Type B pancreatic cell (in vitro differentiated cells): ENCODE measurements at regions not wholly inside any gene's neighbourhood (a gene's known extent, or its start where the extent isn't known, plus 50 kb on each side); places are given as distances from the start of the nearest gene placed in this dataset.

ENCODE experiments used
- DNase-seq: peaks from one replicate; pipeline ENCODE4 v3.0.0; 2021; ENCODE audit warnings: mixed read lengths; ENCODE audit not compliant: unreplicated experiment; ENCODE audit errors: extremely low spot score
- H3K27ac Mint-ChIP-seq: 2 replicates; pipeline ENCODE4 v1.8.0; 2021; ENCODE audit warnings: mild to moderate bottlenecking, mixed read lengths
- H3K27me3 Mint-ChIP-seq: 2 replicates; pipeline ENCODE4 v1.8.0; 2021; ENCODE audit warnings: mixed read lengths
- H3K36me3 Mint-ChIP-seq: 2 replicates; pipeline ENCODE4 v1.8.0; 2021; ENCODE audit warnings: mixed read lengths
- H3K4me1 Mint-ChIP-seq: one replicate; pipeline ENCODE4 v1.8.0; 2021; ENCODE audit warnings: mixed read lengths; ENCODE audit not compliant: unreplicated experiment
- H3K4me3 Mint-ChIP-seq: 2 replicates; pipeline ENCODE4 v1.8.0; 2021; ENCODE audit warnings: mild to moderate bottlenecking, mixed read lengths
- H3K9me3 Mint-ChIP-seq: 2 replicates; pipeline ENCODE4 v1.8.0; 2021; ENCODE audit warnings: mixed read lengths
- TF ChIP-seq, protein P1 (sequence below): fragments of 200-600 bp; sonication (generic); conservative IDR thresholded peaks from 2 replicates; pipeline ENCODE4 v1.5.0; 2021; ENCODE audit warnings: antibody characterized with exemption, mild to moderate bottlenecking

GRCh38 chr2:64781711-64782390, 128.1 kb upstream of the SERTAD2 start:
- no peak for DNase-seq
- Mint-ChIP-seq H3K9me3 (peaks cover 10% of the 10 kb centered on the region), H3K36me3 (no peaks in the 10 kb centered on the region), H3K4me1 (peaks cover 6% of the 10 kb centered on the region), H3K27me3 (no peaks in the 10 kb centered on the region), H3K4me3 (no peak overlapping the region), H3K27ac (no peak overlapping the region)
- TF ChIP-seq, protein P1, sequence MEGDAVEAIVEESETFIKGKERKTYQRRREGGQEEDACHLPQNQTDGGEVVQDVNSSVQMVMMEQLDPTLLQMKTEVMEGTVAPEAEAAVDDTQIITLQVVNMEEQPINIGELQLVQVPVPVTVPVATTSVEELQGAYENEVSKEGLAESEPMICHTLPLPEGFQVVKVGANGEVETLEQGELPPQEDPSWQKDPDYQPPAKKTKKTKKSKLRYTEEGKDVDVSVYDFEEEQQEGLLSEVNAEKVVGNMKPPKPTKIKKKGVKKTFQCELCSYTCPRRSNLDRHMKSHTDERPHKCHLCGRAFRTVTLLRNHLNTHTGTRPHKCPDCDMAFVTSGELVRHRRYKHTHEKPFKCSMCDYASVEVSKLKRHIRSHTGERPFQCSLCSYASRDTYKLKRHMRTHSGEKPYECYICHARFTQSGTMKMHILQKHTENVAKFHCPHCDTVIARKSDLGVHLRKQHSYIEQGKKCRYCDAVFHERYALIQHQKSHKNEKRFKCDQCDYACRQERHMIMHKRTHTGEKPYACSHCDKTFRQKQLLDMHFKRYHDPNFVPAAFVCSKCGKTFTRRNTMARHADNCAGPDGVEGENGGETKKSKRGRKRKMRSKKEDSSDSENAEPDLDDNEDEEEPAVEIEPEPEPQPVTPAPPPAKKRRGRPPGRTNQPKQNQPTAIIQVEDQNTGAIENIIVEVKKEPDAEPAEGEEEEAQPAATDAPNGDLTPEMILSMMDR = no peak

GRCh38 chr2:64784168-64785061, 130.7 kb upstream of the SERTAD2 start:
- no peak overlapping the region for H3K4me3 Mint-ChIP-seq
- H3K27me3 Mint-ChIP-seq = no peaks in the 10 kb centered on the region
- TF ChIP-seq, protein P1 = no peak
- H3K36me3 Mint-ChIP-seq = no peaks in the 10 kb centered on the region
- no peak for DNase-seq
- H3K27ac Mint-ChIP-seq = no peak overlapping the region
- peaks cover 5% of the 10 kb centered on the region for H3K9me3 Mint-ChIP-seq
- peaks cover 6% of the 10 kb centered on the region for H3K4me1 Mint-ChIP-seq

DNA sequence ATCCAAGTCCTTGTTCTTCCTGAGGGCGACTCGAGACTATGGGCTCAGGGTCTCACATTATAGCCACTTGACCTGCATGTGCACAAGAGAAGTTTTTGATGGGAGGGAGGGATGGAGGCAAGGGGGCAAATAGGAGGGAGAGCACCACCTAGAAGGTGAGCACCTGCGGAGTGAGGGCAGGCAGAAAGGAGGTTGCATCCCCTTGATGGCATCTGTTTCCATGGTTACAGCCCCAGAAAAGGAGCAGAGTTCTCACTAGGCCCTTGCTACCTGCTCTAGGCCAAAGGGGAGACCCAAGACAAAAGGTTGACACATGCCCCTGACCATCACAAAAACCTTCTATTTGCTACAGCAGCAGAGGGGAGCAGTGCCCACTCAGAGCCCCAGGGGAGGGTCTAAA, 131.5 kb upstream of the SERTAD2 start:
- H3K27me3 Mint-ChIP-seq = no peaks in the 10 kb centered on the region
- H3K36me3 Mint-ChIP-seq = no peaks in the 10 kb centered on the region
- DNase-seq = no peak
- TF ChIP-seq, protein P1 = no peak
- H3K4me3 Mint-ChIP-seq = no peak overlapping the region
- no peak overlapping the region for H3K27ac Mint-ChIP-seq
- H3K9me3 Mint-ChIP-seq = peaks cover 5% of the 10 kb centered on the region
- H3K4me1 Mint-ChIP-seq = peaks cover 14% of the 10 kb centered on the region

- no peak overlapping the region for H3K4me3 Mint-ChIP-seq
- peaks cover 5% of the 10 kb centered on the region for H3K9me3 Mint-ChIP-seq
- H3K27ac Mint-ChIP-seq = no peak overlapping the region
- no peak for DNase-seq
- H3K27me3 Mint-ChIP-seq = no peaks in the 10 kb centered on the region
- TF ChIP-seq, protein P1 = no peak
- no peaks in the 10 kb centered on the region for H3K36me3 Mint-ChIP-seq
- H3K4me1 Mint-ChIP-seq = peaks cover 12% of the 10 kb centered on the region
Measured at GRCh38 chr2:64786343-64787018, 132.8 kb upstream of the SERTAD2 start.

- TF ChIP-seq, protein P1 = no peak
- Mint-ChIP-seq H3K27ac (no peak overlapping the region), H3K27me3 (no peaks in the 10 kb centered on the region), H3K9me3 (peaks cover 5% of the 10 kb centered on the region), H3K4me1 (peaks cover 8% of the 10 kb centered on the region), H3K36me3 (no peaks in the 10 kb centered on the region), H3K4me3 (no peak overlapping the region)
- DNase-seq = no peak
Measured at GRCh38 chr2:64787019-64787365, 133.3 kb upstream of the SERTAD2 start.
